ENCODE measurements at regions not wholly inside any gene's neighbourhood (a gene's known extent, or its start where the extent isn't known, plus 50 kb on each side); places are given as distances from the start of the nearest gene placed in this dataset.

GRCh38 chr13:67281466-67281865, 51.3 kb upstream of the PCDH9 start:
- TF ChIP-seq CTCF (IDR thresholded peaks at IDR 0.05; ENCODE audit: insufficient read depth, low read length, poor library complexity, severe bottlenecking) (no peak), EZH2phosphoT487 (conservative IDR thresholded peaks at IDR 0.05; ENCODE audit: low read length) (no peak)
